ENCODE measurements at regions not wholly inside any gene's neighbourhood (a gene's known extent, or its start where the extent isn't known, plus 50 kb on each side); places are given as distances from the start of the nearest gene placed in this dataset.

GRCh38 chr3:148073721-148074456 is 623.8 kb upstream of the AGTR1 start:
- no peak for ATAC-seq
- intact Hi-C loops (cut with DNase I): loop anchor here in 3 of 10 donors (10.0 kb wide), 4 partner anchors 449 to 1429 kb away; no protein-coding TSS in a partner anchor
- Histone ChIP-seq H3K4me3 (no peak overlapping the region), H3K36me3 (no peaks in the 10 kb centered on the region), H3K9me3 (no peaks in the 10 kb centered on the region), H3K27me3 (no peaks in the 10 kb centered on the region), H3K4me1 (no peaks in the 10 kb centered on the region), H3K27ac (no peak overlapping the region)
- TF ChIP-seq POLR2A (IDR thresholded peaks at IDR 0.05): no peak
- TF ChIP-seq CTCF (IDR thresholded peaks at IDR 0.05): no peak
- DNase-seq: no peak
- whole genome bisulfite sequencing, 4 donors: 79 to 83% (median 82%) methylated on average over 4 of the region's 4 CpGs

DNA sequence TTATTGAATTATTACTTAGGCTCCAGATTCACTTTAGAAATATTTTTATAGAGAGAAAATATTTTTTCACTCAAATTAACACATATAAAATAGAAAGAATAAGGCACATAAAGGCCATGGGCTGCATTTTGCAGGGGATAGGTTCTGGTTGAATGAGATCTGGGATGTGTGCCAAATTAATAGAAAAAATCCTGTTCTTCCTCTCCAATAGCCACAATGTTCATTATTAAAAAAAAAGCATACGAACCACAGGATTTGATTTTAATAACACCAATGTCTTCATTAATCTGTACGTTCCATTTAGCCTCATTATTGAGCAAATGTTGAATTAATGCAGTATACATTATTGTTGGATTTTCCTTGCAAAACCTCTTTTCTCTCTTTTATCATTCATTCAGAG is 622.8 kb upstream of the AGTR1 start:
- no peak for ATAC-seq

DNA sequence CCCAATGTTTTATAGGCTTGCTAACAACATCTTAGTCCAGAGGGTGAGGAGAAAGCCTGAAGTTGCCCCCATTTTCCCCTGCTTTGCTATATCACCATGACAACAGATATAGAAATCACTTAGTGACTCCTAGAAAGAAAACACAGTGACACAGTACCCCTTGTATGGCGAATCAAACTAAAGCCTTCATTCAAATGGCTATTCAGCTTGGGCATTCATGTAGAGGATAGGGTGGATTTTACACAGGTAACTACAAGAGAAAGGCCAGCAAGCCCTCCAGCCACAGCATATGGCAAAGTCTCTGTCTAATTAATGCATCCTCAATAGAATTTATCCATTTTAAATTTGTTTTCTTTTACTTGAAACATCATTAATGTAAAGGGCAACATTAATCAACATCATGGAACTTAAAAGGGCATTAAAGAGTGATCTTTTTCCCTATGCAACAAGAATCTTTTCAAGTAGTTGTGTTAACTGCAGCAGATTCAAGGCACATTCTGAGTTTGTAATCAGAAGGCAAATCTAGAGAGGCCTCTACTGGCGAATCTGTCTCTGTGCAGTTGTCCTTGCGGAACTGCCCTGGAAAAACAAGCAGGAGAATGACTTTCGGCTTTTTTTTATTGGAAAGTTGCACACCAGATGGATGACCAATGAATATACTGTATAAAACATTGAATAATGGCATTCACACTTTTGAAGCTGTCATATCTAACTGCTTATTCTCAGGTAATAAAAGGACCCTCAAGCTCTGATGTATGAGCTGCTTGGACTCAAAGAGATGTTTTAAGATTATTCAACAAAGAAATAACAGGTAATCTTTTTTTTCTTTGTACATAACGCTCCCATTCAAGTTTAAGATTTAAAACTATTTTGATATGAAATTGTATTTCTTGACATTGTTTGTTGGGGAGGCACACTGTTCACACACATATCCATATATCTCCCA is 621.7 kb upstream of the AGTR1 start:
- DNase-seq: no peak
- 48 to 57% (median 52%) methylated on average over 5 of the region's 5 CpGs for WGBS, 4 donors
- TF ChIP-seq CTCF (IDR thresholded peaks at IDR 0.05) (peak in 11 of 12 donors; percentile 11 to 68 (median 44)), POLR2A (IDR thresholded peaks at IDR 0.05) (no peak)
- ATAC-seq: no peak
- no peaks in the 10 kb centered on the region for H3K27me3 ChIP-seq
- H3K4me3 ChIP-seq: no peak overlapping the region
- H3K4me1 ChIP-seq: no peaks in the 10 kb centered on the region
- intact Hi-C loops (cut with DNase I): loop anchor here in 3 of 10 donors (10.0 kb wide), 4 partner anchors 451 to 1431 kb away; no protein-coding TSS in a partner anchor
- H3K36me3 ChIP-seq: no peaks in the 10 kb centered on the region
- H3K27ac ChIP-seq: no peak overlapping the region
- no peaks in the 10 kb centered on the region for H3K9me3 ChIP-seq

More for the DNA sequence above, 622.8 kb upstream of the AGTR1 start:
- no peaks in the 10 kb centered on the region for H3K9me3 ChIP-seq
- H3K27me3 ChIP-seq: no peaks in the 10 kb centered on the region
- WGBS, 4 donors: 63 to 73% (median 65%) methylated on average over 2 of the region's 2 CpGs
- no peaks in the 10 kb centered on the region for H3K4me1 ChIP-seq
- intact Hi-C loops (cut with DNase I): loop anchor here in 3 of 10 donors (10.0 kb wide), 4 partner anchors 450 to 1430 kb away; no protein-coding TSS in a partner anchor
- no peak overlapping the region for H3K4me3 ChIP-seq
- TF ChIP-seq CTCF (IDR thresholded peaks at IDR 0.05) (no peak), POLR2A (IDR thresholded peaks at IDR 0.05) (no peak)
- DNase-seq: no peak
- no peaks in the 10 kb centered on the region for H3K36me3 ChIP-seq
- no peak overlapping the region for H3K27ac ChIP-seq
